NCI-H2227 treated with DMSO at 0.1 percent for 48 hours (cell line): ENCODE measurements at regions not wholly inside any gene's neighbourhood (a gene's known extent, or its start where the extent isn't known, plus 50 kb on each side); places are given as distances from the start of the nearest gene placed in this dataset.

Source experiments
- DNase-seq: peaks from one replicate; lab custom pipeline; 2025; lab: John Stamatoyannopoulos, UW

DNA sequence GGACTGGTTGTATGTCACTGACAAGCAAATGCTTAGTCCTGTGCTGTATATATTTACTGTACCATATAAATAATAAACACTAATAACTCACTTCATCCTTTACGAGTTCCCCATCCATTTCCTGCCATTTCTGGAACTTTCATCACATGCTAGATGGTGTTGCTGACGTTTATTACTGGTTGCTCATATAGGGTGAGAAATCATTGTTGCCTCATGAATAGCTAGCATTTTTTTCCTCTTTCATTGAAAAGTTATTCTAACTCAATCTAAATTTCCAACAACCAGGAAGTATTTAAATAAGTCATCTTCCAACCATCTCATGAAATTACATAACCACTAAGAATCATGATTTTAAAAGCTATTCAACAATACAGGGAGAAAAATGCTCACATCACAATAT is 88.6 kb upstream of the RCN1 start:
- DNase-seq: no peak

DNA sequence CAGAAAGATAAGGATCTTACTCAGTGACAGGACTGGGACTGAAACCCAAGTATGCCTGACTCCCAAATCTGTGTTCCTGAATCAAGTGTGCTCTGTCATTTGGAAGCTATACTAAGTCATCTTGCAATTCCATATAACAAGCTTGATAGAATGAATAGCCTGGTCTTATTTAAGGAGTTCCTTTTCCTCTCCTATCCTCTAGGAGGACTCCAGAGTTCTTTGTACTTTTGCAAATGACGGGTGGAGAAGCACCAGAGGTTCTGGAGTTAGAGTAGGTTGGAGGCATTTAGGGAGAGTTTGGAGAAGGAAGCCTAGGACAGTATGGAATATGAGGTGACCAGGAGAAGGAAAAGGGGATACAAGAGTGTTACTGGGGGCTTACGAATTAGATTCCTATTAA is 92.9 kb upstream of the RCN1 start:
- no peak for DNase-seq

DNA sequence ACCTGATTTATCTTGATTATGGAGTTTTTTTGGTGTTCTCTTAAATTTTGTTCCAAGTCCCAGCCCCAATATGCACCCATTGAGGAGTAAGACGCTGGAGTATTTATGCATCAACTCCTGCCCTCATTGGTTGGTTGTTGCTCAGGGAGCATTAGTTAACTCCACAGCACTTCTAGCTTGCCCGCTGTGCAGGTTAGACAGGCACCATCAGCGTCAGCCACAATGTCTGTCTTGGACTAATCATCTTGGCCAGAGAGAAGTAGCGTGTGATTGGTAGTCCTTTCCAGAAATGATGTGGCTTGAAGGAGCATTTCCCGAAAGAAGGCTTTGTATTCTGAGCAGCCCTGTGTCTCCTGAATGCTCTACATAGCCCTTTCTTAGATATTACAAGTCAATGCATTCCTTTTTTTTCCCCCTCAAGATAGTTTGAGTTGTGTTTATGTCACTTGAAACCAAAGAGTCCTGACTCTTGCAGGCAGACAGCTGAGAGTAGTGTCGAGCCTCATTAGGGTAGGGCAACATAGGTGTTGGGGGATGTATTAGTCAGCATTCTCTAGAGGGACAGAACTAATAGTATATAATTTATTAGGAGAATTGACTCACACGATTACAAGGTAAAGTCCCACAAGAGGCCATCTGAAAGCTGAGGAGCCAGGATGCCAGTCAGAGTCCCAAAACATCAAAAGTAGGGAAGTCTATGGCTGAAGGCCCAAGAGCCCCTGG is 94.6 kb upstream of the RCN1 start:
- no peak for DNase-seq

DNA sequence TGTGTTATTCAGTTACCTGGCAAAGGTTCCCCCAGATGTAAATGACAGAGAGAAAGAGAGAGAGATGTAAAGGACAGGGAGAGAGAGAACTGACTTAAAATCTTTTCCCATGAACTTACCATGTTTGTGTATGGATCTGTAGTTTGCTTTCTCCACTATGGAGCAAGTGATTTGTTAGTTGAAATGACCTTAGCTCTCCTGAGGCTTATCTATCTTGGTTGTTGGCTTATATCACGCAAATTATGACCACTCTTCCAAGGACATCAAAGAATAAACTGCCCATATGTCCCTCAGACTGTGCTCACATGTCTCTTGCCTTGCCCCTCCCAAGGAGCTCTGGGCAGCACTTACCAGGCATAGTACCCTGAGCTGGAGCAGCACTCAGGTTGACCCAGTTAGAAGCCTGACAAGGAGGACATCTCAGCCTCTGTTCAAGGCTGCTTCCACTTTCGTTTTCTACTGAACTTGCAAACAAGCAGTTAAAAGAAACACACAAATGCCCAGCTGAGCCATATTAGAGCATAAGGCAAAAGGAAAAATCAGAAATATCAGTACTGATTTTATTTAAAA is 95.3 kb upstream of the RCN1 start:
- no peak for DNase-seq

DNA sequence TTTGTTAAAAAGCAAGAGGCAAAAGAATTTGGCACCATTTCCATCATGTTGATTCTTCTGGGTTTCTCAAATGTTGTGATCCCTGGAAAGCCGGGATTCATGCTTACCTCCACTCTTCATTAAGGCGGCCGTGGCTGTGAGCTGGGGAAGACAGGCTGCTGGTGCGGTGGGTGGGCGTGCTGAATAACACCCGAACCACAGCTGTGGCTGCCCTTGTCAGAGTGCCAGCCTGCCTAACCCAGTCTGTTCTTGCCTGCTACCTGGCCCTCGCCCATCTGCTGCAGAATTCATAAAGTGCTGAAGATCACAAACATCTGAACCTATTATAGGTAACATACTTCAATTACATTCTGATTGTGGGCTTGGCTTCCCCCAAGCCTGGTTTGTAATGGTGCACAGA is 95.8 kb upstream of the RCN1 start:
- no peak for DNase-seq

DNA sequence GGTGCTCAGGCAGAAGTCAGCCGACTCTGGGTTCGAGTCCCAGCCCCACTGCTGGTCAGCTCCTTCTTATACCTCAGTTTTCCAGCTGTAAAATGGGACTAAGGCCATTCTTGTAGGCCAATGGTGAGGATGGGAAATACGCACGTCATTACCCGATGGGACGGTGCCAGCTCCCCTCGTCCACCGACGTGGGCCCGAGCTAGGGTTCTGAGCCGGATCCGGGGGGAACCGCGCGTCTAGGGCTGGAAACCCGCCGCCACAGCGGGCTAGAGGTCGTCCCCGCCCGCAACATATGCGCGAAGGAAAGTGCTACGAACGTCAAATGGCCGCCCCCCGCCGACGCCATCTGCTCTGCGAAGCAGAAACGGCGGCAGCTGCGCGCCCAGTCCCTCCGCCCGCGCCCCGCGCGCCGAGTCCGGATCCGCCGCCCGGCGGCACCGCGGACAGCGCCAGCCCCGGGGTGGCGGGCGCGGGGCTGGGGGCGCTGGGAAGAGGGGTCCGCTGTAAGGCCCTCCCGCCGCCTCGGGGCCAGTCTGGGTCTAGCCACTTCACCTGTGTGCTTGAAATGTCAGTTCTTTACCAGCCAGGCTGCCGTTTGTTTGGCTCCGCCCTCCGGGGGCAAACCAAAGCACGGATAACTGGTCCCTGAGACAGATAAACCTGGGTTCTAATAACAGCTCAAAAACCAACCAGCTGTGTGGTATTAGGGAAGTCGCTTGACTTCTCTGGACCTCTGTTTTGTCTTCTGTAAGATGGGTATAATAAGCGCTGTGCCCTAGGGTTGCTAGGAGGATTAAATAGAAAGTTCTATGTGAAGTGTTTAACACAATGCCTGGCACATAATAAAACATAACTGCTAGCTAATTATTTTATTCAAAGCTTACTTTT is 103.5 kb upstream of the RCN1 start:
- peak; percentile 38 for DNase-seq

DNA sequence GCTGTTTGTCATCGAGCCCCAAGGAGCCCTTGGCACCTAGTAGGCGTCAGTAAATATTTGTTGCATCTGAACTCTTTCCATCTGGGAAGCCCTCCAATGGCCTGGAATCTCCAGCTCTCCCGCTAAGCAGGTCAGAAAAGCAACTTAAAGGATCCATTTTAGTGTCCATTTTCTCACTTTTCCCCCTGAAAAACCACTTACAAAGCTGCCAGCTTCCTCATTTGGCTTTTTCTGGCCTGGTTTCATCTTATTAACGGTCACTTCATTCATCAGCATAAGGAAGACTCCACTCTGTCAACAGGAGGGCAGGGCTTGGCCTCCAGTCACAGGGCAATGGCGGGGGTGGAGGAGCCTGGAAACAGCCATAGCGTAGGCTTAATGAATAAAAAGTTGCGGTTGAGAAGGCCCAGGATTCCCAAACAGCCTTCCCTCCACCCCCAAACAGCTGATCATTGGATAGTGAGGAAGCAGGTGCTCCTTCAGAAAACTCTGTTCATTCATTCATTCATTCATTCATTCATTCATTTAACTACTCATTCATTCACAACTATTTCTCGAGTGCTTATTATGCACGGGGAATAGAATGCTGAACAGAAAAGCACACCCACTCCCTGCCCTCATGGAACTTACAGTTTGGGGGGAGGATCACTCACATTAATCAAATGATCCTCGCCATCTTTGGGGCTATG is 104.5 kb upstream of the RCN1 start:
- DNase-seq: no peak

DNA sequence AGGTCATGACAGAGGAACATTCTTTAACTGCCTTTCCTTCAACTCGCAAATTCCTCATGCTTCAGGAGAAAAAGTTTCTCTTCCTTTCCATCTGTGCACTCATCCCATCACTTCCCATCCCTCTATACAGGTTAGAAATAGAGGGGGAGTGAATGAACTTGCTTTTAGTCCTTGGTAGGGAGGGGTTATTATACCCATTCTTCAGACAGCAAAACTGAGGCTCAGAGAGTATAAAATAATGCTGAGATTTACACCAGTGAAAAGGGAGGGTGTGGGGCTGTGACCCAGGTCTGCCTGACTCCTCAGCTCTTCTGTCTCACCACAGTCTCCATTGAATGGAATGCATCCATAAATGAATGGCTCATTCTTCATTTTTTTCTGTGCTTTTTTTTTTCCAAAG is 109.4 kb upstream of the RCN1 start:
- no peak for DNase-seq

DNA sequence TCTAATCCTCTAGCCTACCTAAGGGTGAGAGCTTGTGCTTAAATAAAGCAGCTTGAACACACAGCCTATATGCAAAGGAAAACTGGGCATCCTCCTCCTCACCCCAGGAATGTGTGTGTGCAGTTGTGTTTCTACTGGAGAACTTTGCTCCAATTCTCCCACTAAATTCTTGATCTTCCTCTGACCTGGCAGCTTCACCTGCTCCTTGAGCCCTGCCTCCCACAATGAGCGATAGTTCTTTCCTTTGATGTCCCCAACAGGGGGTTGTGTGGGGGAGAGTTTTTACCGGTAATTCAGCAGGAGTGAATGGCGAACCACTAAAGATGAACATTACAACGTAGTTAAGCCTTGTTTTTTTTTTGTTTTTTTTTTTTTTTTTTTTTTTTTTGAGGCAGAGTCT is 113.5 kb upstream of the RCN1 start:
- no peak for DNase-seq

DNA sequence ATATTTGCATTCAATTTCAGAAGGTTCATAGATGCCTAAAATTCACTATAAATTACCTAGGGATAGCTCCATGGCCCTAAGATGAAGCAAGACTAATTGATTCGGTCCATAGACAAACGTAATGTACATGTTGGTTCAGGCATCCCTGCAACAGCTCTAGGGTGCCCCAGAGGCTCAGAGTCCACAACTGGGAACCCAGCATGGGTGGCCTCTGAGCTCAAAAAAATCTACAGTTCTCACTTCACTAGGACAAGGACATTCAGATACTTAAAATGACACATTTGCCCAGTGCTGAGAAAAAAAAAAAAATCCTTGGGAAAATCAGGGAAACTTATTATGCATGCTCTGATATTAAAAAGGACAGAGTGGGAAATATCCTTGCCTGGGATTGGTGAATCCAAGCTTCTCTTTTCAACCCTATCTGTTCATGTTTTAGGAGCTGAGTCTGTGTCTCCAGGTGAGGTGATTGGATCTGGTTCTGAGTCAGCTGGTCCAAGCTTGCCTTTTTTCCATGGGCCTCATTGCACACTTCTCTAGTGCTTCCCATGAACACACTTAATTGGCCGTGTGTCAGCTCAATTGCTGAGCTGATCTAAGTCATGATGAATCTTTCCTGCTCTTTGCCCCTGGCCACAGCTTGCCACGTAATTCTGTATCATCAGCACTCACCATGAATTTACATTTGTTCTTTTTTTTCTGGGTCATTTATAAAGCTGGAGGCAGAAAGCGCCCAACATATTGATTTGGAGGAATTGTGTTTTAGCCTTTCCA is 116.3 kb upstream of the RCN1 start:
- no peak for DNase-seq

DNA sequence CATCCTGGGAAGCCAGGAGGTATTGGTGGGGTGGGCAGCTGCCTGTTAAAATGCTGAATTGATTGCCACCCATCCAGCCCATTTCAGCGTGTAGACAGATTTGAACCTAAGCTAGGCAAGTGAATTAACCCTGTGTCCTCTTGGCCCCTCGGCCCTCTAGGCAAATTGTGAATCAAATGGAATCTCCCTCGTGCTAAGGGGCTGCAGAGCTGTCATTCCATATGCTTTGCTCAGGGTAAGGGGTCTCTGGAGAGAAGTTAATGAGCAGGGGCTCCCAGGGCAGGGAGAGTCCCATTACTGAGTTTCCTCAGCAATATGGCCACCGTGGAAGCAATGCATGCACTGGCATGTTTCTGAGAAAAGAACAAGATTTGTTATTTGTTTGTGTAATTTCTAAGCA is 117.7 kb upstream of the RCN1 start:
- no peak for DNase-seq

DNA sequence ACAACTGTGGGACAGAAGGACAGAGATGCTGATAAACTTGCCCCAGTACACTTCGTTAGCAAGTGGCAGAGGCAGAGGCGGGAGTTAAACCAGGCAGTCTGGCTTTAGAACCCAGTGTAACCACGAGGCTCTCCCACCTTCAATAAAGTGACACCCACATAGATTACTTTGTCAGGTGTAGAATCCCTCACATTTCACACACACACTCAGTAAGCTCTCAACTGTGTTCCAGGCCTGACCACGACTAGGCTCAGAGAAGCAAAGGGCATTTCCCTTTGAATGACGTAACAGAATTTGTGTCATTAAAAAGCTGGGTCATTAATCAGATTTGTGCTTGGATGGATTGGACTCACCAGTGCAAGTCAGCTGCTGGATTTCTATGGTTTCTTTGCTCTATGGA is 118.3 kb upstream of the RCN1 start:
- DNase-seq: no peak

DNA sequence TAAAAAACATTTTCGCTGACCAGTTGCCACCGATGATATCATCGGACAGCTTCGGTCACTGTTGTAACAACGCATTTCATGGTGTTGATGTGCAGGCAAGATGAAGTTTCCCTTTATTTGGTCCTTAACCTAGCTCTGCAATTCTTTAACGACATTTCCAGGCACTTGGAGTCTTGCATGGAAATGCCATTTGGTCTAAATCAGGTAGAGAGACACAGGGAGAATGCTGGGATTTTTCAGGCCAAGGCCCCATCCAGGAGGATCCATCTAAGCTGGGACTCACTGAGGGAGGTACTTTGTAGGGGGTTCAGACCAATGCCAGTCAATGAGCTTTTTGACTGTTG is 121.5 kb upstream of the RCN1 start:
- DNase-seq: no peak

DNA sequence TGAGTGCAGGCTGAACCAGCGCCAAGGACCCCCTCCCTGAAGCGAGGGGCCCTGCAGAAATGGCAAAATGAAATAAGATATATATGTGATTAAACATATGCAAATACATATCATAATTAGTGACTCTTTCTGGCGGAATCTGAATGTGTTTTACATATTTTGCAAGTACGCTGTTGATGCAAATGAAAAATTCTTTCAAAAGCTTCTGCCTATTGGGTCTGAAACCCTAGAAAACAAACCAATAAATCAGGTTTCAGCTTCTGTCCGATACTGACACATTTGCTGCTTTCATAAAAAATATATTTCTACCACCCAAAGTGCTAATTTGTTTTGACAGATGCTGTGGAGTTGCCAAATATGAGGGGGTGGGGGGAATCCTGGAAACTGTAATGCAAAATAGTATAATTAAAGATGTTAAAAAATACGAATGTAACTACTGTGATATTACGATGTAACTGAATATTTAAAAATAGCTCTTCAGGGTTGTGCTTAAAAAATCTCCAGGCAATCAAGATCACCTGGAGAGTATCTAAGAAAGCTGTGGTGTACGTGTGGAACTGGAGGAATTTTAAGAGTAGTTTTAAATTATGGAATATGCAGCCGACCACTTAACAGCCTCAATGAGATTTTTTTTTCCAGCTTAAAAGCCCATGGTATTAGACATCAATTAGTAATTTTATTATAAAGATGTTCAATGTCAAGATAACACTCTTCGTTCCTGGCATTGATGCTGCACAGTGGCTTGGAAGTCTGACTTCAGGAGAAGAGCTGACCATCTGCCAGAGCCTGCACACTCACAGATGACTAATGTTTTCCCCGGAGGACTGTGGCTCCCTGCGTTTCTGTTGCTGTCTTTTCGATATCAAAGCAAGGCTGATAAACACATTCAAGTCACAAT is 122.2 kb upstream of the RCN1 start:
- no peak for DNase-seq

DNA sequence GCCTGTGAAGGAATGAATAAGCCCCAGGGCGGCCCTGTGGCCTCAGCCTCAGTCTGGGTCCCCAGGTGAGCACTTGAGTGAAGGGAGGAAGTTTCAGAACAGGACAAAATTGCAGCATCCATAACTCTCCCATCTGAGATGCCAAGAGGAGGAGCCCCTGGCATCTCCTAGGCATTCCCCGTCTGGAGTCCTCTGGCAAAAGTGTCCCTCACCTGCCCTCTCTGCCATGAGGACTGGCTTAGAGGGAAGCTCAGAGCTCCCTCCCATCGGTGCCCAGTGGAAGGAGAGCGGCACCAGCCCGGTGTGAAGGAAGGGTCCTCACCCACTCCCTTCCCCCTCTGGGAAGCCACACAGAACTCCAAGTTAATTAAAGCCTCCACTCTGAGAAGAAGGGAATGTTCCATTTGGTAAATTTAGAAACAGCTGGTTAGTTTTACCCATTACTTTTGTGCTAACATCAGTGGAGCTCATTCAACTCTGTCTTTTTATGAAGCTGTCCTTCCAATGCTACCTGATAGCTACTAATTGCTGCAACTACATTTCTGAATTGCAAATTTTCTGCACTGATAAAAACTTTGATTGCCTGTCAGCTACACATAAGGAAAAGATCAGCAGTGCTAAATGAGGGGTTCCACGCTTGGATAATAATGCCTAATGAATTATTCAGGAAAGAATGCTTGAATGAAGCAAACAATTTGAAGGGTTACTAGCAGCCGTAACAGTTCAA is 123.3 kb upstream of the RCN1 start:
- DNase-seq: no peak

DNA sequence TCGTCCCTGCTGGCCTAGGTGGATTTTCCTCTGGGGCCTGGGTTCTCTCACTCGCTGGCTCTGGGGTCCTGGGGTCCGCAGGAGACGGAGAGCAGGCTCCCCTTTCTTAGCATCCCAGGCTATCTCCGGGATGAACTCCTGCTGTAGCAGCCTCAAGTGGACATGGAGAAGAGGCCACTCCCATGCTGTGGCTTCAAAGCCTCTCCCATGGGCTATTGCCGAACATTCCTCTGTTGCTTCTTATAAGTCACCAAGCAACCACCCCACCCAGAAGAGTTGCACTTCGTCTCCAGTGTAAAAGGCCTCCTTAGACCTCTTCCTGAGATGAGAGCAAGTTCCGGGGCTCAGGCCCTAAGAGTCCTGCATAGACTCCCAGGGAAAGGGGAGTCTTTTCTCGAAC is 124.0 kb upstream of the RCN1 start:
- no peak for DNase-seq

DNA sequence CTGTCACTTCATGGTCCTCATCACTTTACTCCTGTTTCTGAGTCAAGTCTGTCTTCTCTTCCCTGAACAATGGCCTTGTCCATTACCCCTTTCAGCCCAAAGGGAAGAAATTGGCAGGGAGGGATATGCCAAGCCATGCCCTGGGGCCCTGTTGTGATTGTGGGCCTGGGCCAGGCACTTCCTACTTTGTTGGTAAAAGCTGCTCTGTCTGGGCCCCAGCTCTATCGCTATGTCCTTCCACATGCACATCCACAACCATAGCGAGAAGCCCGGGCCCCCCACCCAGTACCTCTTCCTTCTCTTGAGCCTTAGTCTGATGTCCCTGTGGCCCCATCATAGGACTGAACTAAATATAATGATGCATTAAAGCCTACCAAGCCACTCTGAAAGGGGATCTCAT is 126.7 kb upstream of the RCN1 start:
- DNase-seq: no peak

DNA sequence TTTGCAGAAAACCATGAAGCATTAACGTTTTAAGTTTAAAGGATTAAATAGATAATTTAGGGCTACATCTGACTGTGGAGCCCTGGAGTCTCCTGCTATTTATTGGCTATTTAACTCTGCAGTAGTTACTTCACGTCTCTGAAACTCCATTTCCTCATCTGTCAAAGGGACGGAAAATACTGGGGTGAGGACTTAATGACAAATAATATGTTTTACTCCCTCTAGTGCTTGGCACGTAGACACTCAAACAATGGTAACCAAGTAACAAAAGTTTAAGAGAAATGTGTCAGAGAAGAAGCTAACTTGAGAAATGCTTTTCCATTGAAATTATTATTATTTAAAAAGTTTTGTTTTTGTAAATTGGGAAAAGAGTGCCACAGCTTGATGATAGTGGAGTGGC is 130.7 kb upstream of the RCN1 start:
- DNase-seq: no peak

DNA sequence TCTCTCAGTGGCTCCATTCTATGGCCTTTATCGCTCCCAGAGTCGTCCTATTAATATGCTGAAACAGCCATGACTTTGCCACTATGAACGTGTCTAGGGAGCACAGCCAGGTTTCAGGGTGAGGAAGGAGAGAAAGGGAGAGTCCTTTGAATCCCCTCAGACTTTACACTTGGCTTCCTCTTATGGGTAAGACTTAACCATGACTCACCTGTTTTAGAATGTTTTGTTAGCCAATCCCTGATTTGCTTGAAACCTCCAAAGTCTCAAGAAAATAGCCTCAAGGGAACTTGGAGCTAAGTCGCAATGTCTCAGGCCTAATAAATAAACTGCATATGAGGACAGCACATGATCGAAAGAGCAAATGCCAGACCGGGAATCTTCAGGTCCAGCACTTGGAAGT is 131.2 kb upstream of the RCN1 start:
- no peak for DNase-seq

DNA sequence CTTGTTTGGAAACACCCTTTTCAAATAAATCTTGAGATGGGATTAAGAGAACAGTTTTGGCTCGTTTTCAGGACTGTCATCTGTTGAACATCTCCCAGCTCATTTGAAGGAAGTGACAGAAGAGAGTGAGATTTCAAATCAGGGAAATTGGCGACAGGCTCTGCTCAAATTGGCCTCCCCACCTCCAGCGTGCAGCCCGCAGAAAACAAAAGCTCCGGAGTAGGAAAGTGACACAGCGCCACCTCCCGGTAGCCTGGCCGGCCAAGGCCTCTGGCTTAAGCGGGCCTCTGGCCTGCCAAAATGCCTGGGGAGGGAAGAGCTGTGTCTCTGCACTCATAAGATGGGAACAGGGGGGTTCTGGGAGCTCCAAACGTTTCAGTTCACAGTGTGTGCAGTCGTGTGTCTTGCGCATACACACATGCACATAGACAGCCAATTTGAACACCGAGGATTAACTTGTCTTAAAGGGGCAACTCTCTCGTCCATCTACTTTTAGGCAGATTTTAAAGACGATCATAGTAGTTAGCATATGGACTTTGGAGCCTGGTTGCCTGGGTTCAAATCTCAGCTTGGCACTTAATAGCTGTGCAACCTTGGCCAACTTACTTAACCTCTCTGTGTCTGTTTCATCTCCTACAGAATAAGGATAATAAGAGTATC is 132.7 kb upstream of the RCN1 start:
- no peak for DNase-seq
